ENCODE measurements at regions not wholly inside any gene's neighbourhood (a gene's known extent, or its start where the extent isn't known, plus 50 kb on each side); places are given as distances from the start of the nearest gene placed in this dataset.

DNA sequence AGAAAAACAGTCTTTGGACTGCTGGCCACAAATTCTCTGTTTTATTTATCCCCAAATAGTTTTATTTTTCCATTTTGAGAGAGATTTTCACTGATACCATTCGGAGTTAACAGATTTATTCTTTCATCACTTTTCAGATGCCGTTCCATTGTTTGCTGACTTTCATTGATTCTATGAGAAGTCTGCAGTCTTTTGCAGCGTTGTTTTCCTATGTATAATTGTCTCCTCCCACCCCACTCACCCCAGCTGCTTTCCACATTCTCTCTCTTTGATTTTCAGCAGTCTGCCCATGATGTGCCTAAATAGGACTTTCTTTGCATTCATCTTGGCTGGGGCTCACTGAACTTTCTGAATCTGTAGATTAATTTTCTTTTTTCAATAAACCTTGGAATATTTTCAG lies 107.6 kb downstream of the C9orf50 start:
- TF ChIP-seq POLR2A (IDR thresholded peaks at IDR 0.05; ENCODE audit: low read depth) (no peak), EP300 (IDR thresholded peaks at IDR 0.05) (no peak)
- TF ChIP-seq, protein P1, sequence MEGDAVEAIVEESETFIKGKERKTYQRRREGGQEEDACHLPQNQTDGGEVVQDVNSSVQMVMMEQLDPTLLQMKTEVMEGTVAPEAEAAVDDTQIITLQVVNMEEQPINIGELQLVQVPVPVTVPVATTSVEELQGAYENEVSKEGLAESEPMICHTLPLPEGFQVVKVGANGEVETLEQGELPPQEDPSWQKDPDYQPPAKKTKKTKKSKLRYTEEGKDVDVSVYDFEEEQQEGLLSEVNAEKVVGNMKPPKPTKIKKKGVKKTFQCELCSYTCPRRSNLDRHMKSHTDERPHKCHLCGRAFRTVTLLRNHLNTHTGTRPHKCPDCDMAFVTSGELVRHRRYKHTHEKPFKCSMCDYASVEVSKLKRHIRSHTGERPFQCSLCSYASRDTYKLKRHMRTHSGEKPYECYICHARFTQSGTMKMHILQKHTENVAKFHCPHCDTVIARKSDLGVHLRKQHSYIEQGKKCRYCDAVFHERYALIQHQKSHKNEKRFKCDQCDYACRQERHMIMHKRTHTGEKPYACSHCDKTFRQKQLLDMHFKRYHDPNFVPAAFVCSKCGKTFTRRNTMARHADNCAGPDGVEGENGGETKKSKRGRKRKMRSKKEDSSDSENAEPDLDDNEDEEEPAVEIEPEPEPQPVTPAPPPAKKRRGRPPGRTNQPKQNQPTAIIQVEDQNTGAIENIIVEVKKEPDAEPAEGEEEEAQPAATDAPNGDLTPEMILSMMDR (IDR thresholded peaks at IDR 0.05): no peak

Measured in esophagus muscularis mucosa (tissue), 4 donors.